ENCODE measurements at regions not wholly inside any gene's neighbourhood (a gene's known extent, or its start where the extent isn't known, plus 50 kb on each side); places are given as distances from the start of the nearest gene placed in this dataset.

- TF ChIP-seq OSR1 (CRISPR knock-in tag; IDR thresholded peaks at IDR 0.05) (no peak), ESRRG (CRISPR knock-in tag; IDR thresholded peaks at IDR 0.05) (no peak), ARNTL (CRISPR knock-in tag; IDR thresholded peaks at IDR 0.05; ENCODE audit: borderline replicate concordance, low read depth) (no peak), BACH2 (CRISPR knock-in tag; IDR thresholded peaks at IDR 0.05; ENCODE audit: borderline replicate concordance) (no peak), CSRNP3 (CRISPR knock-in tag; IDR thresholded peaks at IDR 0.05) (no peak)
Observed at GRCh38 chr3:63030666-63031065, 155.4 kb upstream of the CADPS start.
